H9 (cell line): ENCODE measurements at regions not wholly inside any gene's neighbourhood (a gene's known extent, or its start where the extent isn't known, plus 50 kb on each side); places are given as distances from the start of the nearest gene placed in this dataset.

Source experiments
- DNase-seq: peaks from one replicate; pipeline ENCODE4 v3.0.0-alpha.2; 2017
- H2AFZ ChIP-seq: one replicate; pipeline ENCODE4 v1.6.1; 2013; ENCODE audit warnings: mild to moderate bottlenecking, low read length, control low read depth, moderate library complexity
- H2AK5ac ChIP-seq: 2 replicates; pipeline ENCODE4 v1.6.1; 2013; ENCODE audit warnings: low read length, control low read depth, mixed read lengths; ENCODE audit not compliant: insufficient read length
- H2BK120ac ChIP-seq: one replicate; pipeline ENCODE4 v1.6.1; 2013; ENCODE audit warnings: low read depth, mild to moderate bottlenecking, low read length, control low read depth, inconsistent platforms; ENCODE audit not compliant: poor library complexity, severe bottlenecking
- H2BK12ac ChIP-seq: 2 replicates; pipeline ENCODE4 v1.6.1; 2013; ENCODE audit warnings: low read length, control low read depth, mixed read lengths, low read depth; ENCODE audit not compliant: insufficient read length
- H2BK15ac ChIP-seq: 2 replicates; pipeline ENCODE4 v1.6.1; 2013; ENCODE audit warnings: low read depth, low read length, control low read depth
- H2BK20ac ChIP-seq: one replicate; pipeline ENCODE4 v1.6.1; 2013; ENCODE audit warnings: low read depth, mild to moderate bottlenecking, low read length, control low read depth, inconsistent platforms; ENCODE audit not compliant: poor library complexity, severe bottlenecking
- H2BK5ac ChIP-seq: 2 replicates; pipeline ENCODE4 v1.6.1; 2013; ENCODE audit warnings: low read length, control low read depth, mixed read lengths; ENCODE audit not compliant: insufficient read length
- H3K14ac ChIP-seq: 2 replicates; pipeline ENCODE4 v1.6.1; 2013; ENCODE audit warnings: low read length, control low read depth; ENCODE audit not compliant: insufficient read depth
- H3K18ac ChIP-seq: 2 replicates; pipeline ENCODE4 v1.6.1; 2013; ENCODE audit warnings: low read depth, mild to moderate bottlenecking, mixed read lengths, low read length, control low read depth; ENCODE audit not compliant: insufficient read length
- H3K23ac ChIP-seq: 2 replicates; pipeline ENCODE4 v1.6.1; 2013; ENCODE audit warnings: low read length, control low read depth, mixed read lengths, low read depth; ENCODE audit not compliant: insufficient read length
- H3K23me2 ChIP-seq: 2 replicates; pipeline ENCODE4 v1.6.1; 2013; ENCODE audit warnings: low read depth, mild to moderate bottlenecking, mixed read lengths, low read length, control low read depth; ENCODE audit not compliant: insufficient read length, poor library complexity, severe bottlenecking
- H3K27ac ChIP-seq: 2 replicates; pipeline ENCODE4 v1.5.1; 2013; ENCODE audit warnings: low read length, control low read depth, mixed read lengths, low read depth; ENCODE audit not compliant: insufficient read length
- H3K27me3 ChIP-seq: 2 replicates; pipeline ENCODE4 v1.6.1; 2013; ENCODE audit warnings: low read length, control low read depth, inconsistent platforms; ENCODE audit not compliant: insufficient read depth
- H3K4ac ChIP-seq: 2 replicates; pipeline ENCODE4 v1.6.1; 2013; ENCODE audit warnings: low read depth, mild to moderate bottlenecking, control low read depth, inconsistent platforms, low read length, moderate library complexity
- H3K4me1 ChIP-seq: 2 replicates; pipeline ENCODE4 v1.6.1; 2013; ENCODE audit warnings: low read length, control low read depth, inconsistent platforms; ENCODE audit not compliant: insufficient read depth
- H3K4me2 ChIP-seq: 2 replicates; pipeline ENCODE4 v1.6.1; 2013; ENCODE audit warnings: low read length, control low read depth, mixed read lengths; ENCODE audit not compliant: insufficient read length, insufficient read depth
- H3K56ac ChIP-seq: 2 replicates; pipeline ENCODE4 v1.6.1; 2013; ENCODE audit warnings: low read depth, mild to moderate bottlenecking, mixed read lengths, low read length, control low read depth; ENCODE audit not compliant: insufficient read length
- H3K79me1 ChIP-seq: 2 replicates; pipeline ENCODE4 v1.6.1; 2013; ENCODE audit warnings: low read depth, mild to moderate bottlenecking, moderate library complexity, low read length, control low read depth, inconsistent platforms; ENCODE audit not compliant: insufficient read depth, poor library complexity, severe bottlenecking
- H3K79me2 ChIP-seq: 2 replicates; pipeline ENCODE4 v1.6.1; 2013; ENCODE audit warnings: low read length, control low read depth, inconsistent platforms; ENCODE audit not compliant: insufficient read depth
- H3K9ac ChIP-seq: 2 replicates; pipeline ENCODE4 v1.6.1; 2013; ENCODE audit warnings: low read length, control low read depth, mixed read lengths; ENCODE audit not compliant: insufficient read length; ENCODE audit errors: extremely low read depth
- H3K9me3 ChIP-seq: one replicate; pipeline ENCODE4 v1.6.1; 2013; ENCODE audit warnings: low read depth, low read length, inconsistent platforms; ENCODE audit not compliant: control insufficient read depth
- H3T11ph ChIP-seq: one replicate; pipeline ENCODE4 v1.6.1; 2013; ENCODE audit warnings: mild to moderate bottlenecking, low read length, control low read depth, inconsistent platforms
- H4K20me1 ChIP-seq: one replicate; pipeline ENCODE4 v1.6.1; 2013; ENCODE audit not compliant: control insufficient read depth, insufficient read length, insufficient read depth
- H4K5ac ChIP-seq: 2 replicates; pipeline ENCODE4 v1.6.1; 2013; ENCODE audit warnings: low read depth, mild to moderate bottlenecking, mixed read lengths, low read length, control low read depth; ENCODE audit not compliant: insufficient read length
- H4K8ac ChIP-seq: replicated peaks from 2 replicates; pipeline ENCODE4 v1.6.1; 2013; ENCODE audit warnings: low read length, control low read depth, mixed read lengths, low read depth; ENCODE audit not compliant: insufficient read length
- H4K91ac ChIP-seq: 2 replicates; pipeline ENCODE4 v1.6.1; 2013; ENCODE audit warnings: low read depth, mild to moderate bottlenecking, moderate library complexity, mixed read lengths, low read length, control low read depth; ENCODE audit not compliant: insufficient read length
- H3K27ac Mint-ChIP-seq, 3 experiments: 2 replicates in 2 of 3; 3 replicates in 1 of 3; pipeline ENCODE4 v1.8.0; 2020 to 2021; ENCODE audit warnings: mixed read lengths in 3 of 3, mild to moderate bottlenecking in 1 of 3, moderate library complexity in 1 of 3
- H3K27me3 Mint-ChIP-seq: 2 replicates; pipeline ENCODE4 v1.8.0; 2021; ENCODE audit warnings: low read depth, mild to moderate bottlenecking, moderate library complexity, mixed read lengths
- H3K36me3 Mint-ChIP-seq, 3 experiments: 2 replicates in 2 of 3; 3 replicates in 1 of 3; pipeline ENCODE4 v1.8.0; 2020 to 2021; ENCODE audit warnings: low read depth in 3 of 3, mixed read lengths in 3 of 3; ENCODE audit not compliant: insufficient read depth in 1 of 3
- H3K4me1 Mint-ChIP-seq, 2 experiments: 2 replicates each; pipeline ENCODE4 v1.8.0; 2020; ENCODE audit warnings: mixed read lengths in 2 of 2
- H3K4me3 Mint-ChIP-seq, 2 experiments: 2 replicates in 1 of 2; 3 replicates in 1 of 2; pipeline ENCODE4 v1.8.0; 2020 to 2021; ENCODE audit warnings: mild to moderate bottlenecking in 2 of 2, mixed read lengths in 2 of 2, moderate library complexity in 1 of 2
- H3K9me3 Mint-ChIP-seq, 2 experiments: 2 replicates in 1 of 2; 3 replicates in 1 of 2; pipeline ENCODE4 v1.8.0; 2020; ENCODE audit warnings: mild to moderate bottlenecking in 2 of 2, mixed read lengths in 2 of 2, moderate library complexity in 1 of 2
- CTCF ChIP-seq: fragments of 200-600 bp; sonication (generic); conservative IDR thresholded peaks from 3 replicates; pipeline ENCODE4 v1.8.0; 2021; ENCODE audit warnings: antibody characterized with exemption, mild to moderate bottlenecking
- WGBS: extraction: QIAGEN DNeasy Blood & Tissue Kit; methylation state at CpG from one replicate; pipeline ENCODE4 v1.1.7; 2013; ENCODE audit warnings: missing lambda C conversion rate, low lambda C conversion rate, mixed read lengths; ENCODE audit not compliant: insufficient read length; ENCODE audit errors: extremely low coverage; 5-methylcytosine and 5-hydroxymethylcytosine counted together

- no peak overlapping the region for H2BK15ac ChIP-seq
- no CpG with 5 or more reads among the region's 20 CpGs for WGBS
Measured at GRCh38 chr10:104580774-104581675, 60.1 kb upstream of the SORCS3 start.

More at GRCh38 chr10:104580774-104581675, 60.1 kb upstream of the SORCS3 start:
- Histone ChIP-seq H3K79me1 (no peaks in the 10 kb centered on the region), H2AK5ac (no peak overlapping the region), H3K18ac (no peak overlapping the region), H3K23ac (no peak overlapping the region), H2BK20ac (no peak overlapping the region), H3K4me2 (no peak overlapping the region), H3K56ac (no peak overlapping the region), H3K14ac (no peak overlapping the region), H3K27me3 (no peaks in the 10 kb centered on the region), H3K27ac (no peak overlapping the region), H3K23me2 (no peaks in the 10 kb centered on the region), H2BK12ac (no peak overlapping the region), H4K91ac (no peak overlapping the region), H3K4me1 (no peaks in the 10 kb centered on the region), H2AFZ (no peak overlapping the region), H2BK120ac (no peak overlapping the region), H3K79me2 (no peaks in the 10 kb centered on the region), H2BK5ac (no peak overlapping the region), H4K8ac (no peak overlapping the region), H3T11ph (no peak overlapping the region), H3K4ac (no peak overlapping the region), H4K20me1 (no peaks in the 10 kb centered on the region), H3K9me3 (no peaks in the 10 kb centered on the region), H3K9ac (no peak overlapping the region), H4K5ac (no peak overlapping the region)
- peaks cover 11 to 16% of the 10 kb centered on the region in 2 experiments for H3K4me1 Mint-ChIP-seq
- H3K27me3 Mint-ChIP-seq = peaks cover 20% of the 10 kb centered on the region
- no peaks in the 10 kb centered on the region for H3K36me3 Mint-ChIP-seq
- peak; percentile 80 for DNase-seq
- H3K9me3 Mint-ChIP-seq = no peaks in the 10 kb centered on the region; a peak in 2 of 5 replicates
- no peak overlapping the region for H3K4me3 Mint-ChIP-seq
- TF ChIP-seq CTCF = peak; percentile 90
- no peak overlapping the region for H3K27ac Mint-ChIP-seq
